HepG2 (cell line): ENCODE measurements at regions not wholly inside any gene's neighbourhood (a gene's known extent, or its start where the extent isn't known, plus 50 kb on each side); places are given as distances from the start of the nearest gene placed in this dataset.

Experiments
- GLMP ChIP-seq: sonication (generic); formaldehyde crosslinking; IDR thresholded peaks from 2 replicates; pipeline ENCODE4 v1.9.0; 2021; ENCODE audit warnings: missing genetic modification reagents, mild to moderate bottlenecking, borderline replicate concordance
- KMT2A ChIP-seq: sonication (generic); formaldehyde crosslinking; IDR thresholded peaks from 2 replicates; pipeline ENCODE4 v1.4.0; 2020; ENCODE audit warnings: missing genetic modification reagents
- NFE2L1 ChIP-seq: sonication (generic); formaldehyde crosslinking; IDR thresholded peaks from 2 replicates; pipeline ENCODE4 v1.4.0; 2020; ENCODE audit warnings: missing genetic modification reagents, mild to moderate bottlenecking, borderline replicate concordance
- NONO ChIP-seq, 2 experiments: fragments of 450-650 bp in 1 of 2; sonication (generic) in 1 of 2; formaldehyde crosslinking in 1 of 2; IDR thresholded peaks in 1 of 2; conservative IDR thresholded peaks in 1 of 2; 2 replicates each; pipeline versions ENCODE4 v1.6.1 to v1.8.0; 2017 to 2022; ENCODE audit warnings: mild to moderate bottlenecking in 1 of 2, missing genetic modification reagents in 1 of 2, moderate library complexity in 1 of 2
- PHB2 ChIP-seq: fragments of 450-650 bp; IDR thresholded peaks from 2 replicates; pipeline ENCODE4 v1.6.1; 2018; ENCODE audit not compliant: partially characterized antibody
- POLR2AphosphoS2 ChIP-seq: IDR thresholded peaks from 2 replicates; pipeline ENCODE4 v1.6.1; 2011; ENCODE audit warnings: low read depth, low read length, improper control_type of control experiment
- RBM22 ChIP-seq: fragments of 200-400 bp; formaldehyde crosslinking; optimal IDR thresholded peaks from 2 replicates; pipeline ENCODE3; 2017; ENCODE audit warnings: mild to moderate bottlenecking, low read length, moderate library complexity
- SOX6 ChIP-seq, 2 experiments: fragments of 450-650 bp in 1 of 2; sonication (generic) in 1 of 2; formaldehyde crosslinking in 1 of 2; IDR thresholded peaks; 2 replicates each; pipeline versions ENCODE4 v1.4.0 to v1.6.1; 2017 to 2020; ENCODE audit warnings: antibody characterized with exemption in 1 of 2, mild to moderate bottlenecking in 1 of 2, missing genetic modification reagents in 1 of 2
- TFAP4 ChIP-seq: sonication (generic); IDR thresholded peaks from 2 replicates; pipeline ENCODE4 v1.6.1; 2016; ENCODE audit warnings: low read depth, borderline replicate concordance
- ZC3H4 ChIP-seq: sonication (generic); formaldehyde crosslinking; IDR thresholded peaks from 2 replicates; pipeline ENCODE4 v1.4.0; 2020; ENCODE audit warnings: missing genetic modification reagents, borderline replicate concordance
- ZKSCAN5 ChIP-seq: sonication (generic); formaldehyde crosslinking; IDR thresholded peaks from 2 replicates; pipeline ENCODE4 v1.5.1; 2020; ENCODE audit warnings: mild to moderate bottlenecking, missing genetic modification reagents
- ZMAT3 ChIP-seq: sonication (generic); formaldehyde crosslinking; conservative IDR thresholded peaks from 2 replicates; pipeline ENCODE4 v1.7.0; 2021; ENCODE audit warnings: missing genetic modification reagents
- ZMYM2 ChIP-seq: sonication (generic); formaldehyde crosslinking; IDR thresholded peaks from 2 replicates; pipeline ENCODE4 v1.8.0; 2022; ENCODE audit warnings: mild to moderate bottlenecking, missing genetic modification reagents
- ZNF101 ChIP-seq: sonication (generic); formaldehyde crosslinking; IDR thresholded peaks from 2 replicates; pipeline ENCODE4 v1.4.0; 2020; ENCODE audit warnings: mild to moderate bottlenecking, low read depth, missing genetic modification reagents, borderline replicate concordance
- ZNF225 ChIP-seq: sonication (generic); formaldehyde crosslinking; IDR thresholded peaks from 2 replicates; pipeline ENCODE4 v1.4.0; 2020; ENCODE audit warnings: mild to moderate bottlenecking, missing genetic modification reagents
- ZNF354B ChIP-seq: sonication (generic); formaldehyde crosslinking; IDR thresholded peaks from 2 replicates; pipeline ENCODE4 v1.8.0; 2022; ENCODE audit warnings: mild to moderate bottlenecking, missing genetic modification reagents
- ZNF556 ChIP-seq: sonication (generic); formaldehyde crosslinking; IDR thresholded peaks from 2 replicates; pipeline ENCODE4 v1.4.0; 2020; ENCODE audit warnings: mild to moderate bottlenecking, missing genetic modification reagents, borderline replicate concordance
- TF ChIP-seq, protein P1 (sequence below): sonication (generic); formaldehyde crosslinking; IDR thresholded peaks from 2 replicates; pipeline ENCODE4 v1.5.0; 2020; ENCODE audit warnings: mild to moderate bottlenecking, missing genetic modification reagents
- TF ChIP-seq, protein P2 (sequence below): sonication (generic); formaldehyde crosslinking; IDR thresholded peaks from 2 replicates; pipeline ENCODE4 v1.4.0; 2020; ENCODE audit warnings: mild to moderate bottlenecking, missing genetic modification reagents, borderline replicate concordance

DNA sequence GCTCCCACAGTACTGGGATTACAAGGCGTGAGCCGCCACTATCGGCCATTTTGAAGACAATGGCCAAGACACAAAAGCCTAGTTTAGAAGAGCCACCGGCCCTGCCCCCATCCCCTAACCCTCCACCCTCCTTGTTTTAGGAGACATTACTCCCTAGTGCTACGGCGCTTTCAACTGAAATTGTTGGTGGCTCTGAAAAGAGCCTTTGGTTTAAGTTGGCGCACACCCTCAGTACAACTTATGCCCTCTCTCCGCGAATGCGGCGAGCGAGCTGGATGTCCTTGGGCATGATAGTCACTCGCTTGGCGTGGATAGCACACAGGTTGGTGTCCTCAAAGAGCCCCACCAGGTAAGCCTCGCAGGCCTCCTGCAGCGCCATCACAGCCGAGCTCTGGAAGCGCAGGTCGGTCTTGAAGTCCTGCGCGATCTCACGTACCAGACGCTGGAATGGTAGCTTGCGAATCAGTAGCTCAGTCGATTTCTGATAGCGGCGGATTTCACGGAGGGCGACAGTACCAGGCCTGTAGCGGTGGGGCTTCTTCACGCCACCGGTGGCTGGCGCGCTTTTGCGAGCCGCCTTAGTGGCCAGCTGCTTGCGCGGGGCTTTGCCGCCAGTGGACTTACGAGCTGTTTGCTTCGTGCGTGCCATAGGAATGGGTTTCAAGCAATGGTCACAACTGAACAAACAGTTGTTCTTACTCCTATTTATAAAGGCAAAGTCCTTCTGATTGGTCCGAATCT is 114.9 kb upstream of the BTN3A2 start (continued):
- TF ChIP-seq, protein P1, sequence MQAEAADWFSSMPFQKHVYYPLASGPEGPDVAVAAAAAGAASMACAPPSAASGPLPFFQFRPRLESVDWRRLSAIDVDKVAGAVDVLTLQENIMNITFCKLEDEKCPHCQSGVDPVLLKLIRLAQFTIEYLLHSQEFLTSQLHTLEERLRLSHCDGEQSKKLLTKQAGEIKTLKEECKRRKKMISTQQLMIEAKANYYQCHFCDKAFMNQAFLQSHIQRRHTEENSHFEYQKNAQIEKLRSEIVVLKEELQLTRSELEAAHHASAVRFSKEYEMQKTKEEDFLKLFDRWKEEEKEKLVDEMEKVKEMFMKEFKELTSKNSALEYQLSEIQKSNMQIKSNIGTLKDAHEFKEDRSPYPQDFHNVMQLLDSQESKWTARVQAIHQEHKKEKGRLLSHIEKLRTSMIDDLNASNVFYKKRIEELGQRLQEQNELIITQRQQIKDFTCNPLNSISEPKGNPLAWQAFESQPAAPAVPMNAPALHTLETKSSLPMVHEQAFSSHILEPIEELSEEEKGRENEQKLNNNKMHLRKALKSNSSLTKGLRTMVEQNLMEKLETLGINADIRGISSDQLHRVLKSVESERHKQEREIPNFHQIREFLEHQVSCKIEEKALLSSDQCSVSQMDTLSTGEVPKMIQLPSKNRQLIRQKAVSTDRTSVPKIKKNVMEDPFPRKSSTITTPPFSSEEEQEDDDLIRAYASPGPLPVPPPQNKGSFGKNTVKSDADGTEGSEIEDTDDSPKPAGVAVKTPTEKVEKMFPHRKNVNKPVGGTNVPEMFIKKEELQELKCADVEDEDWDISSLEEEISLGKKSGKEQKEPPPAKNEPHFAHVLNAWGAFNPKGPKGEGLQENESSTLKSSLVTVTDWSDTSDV (CRISPR knock-in tag) = 0 out of 2 replicates have a peak, but pooled peaks have one; percentile 34
- TF ChIP-seq NFE2L1 (CRISPR knock-in tag) (no peak), ZC3H4 (CRISPR knock-in tag) (no peak), ZNF225 (CRISPR knock-in tag) (no peak; the same call in 1 of the 2 replicates), ZKSCAN5 (CRISPR knock-in tag) (no peak), ZNF556 (CRISPR knock-in tag) (peak; percentile 21; the same call in 1 of the 2 replicates), KMT2A (CRISPR knock-in tag) (no peak; the same call in 1 of the 2 replicates), GLMP (CRISPR knock-in tag) (no peak), ZNF101 (CRISPR knock-in tag) (no peak), RBM22 (no peak), ZMAT3 (CRISPR knock-in tag) (0 out of 2 replicates have a peak, but pooled peaks have one; percentile 60), POLR2AphosphoS2 (no peak), TFAP4 (no peak), PHB2 (no peak), SOX6 (IDR thresholded peaks at IDR 0.05) (no peak), SOX6 (CRISPR knock-in tag; IDR thresholded peaks at IDR 0.05) (peak; percentile 67; the same call in 1 of the 2 replicates), ZNF354B (CRISPR knock-in tag) (peak; percentile 64; the same call in 1 of the 2 replicates), NONO (IDR thresholded peaks at IDR 0.05) (no peak), NONO (CRISPR knock-in tag; conservative IDR thresholded peaks at IDR 0.05) (no peak), ZMYM2 (CRISPR knock-in tag) (peak; percentile 63; the same call in 1 of the 2 replicates)
- TF ChIP-seq, protein P2, sequence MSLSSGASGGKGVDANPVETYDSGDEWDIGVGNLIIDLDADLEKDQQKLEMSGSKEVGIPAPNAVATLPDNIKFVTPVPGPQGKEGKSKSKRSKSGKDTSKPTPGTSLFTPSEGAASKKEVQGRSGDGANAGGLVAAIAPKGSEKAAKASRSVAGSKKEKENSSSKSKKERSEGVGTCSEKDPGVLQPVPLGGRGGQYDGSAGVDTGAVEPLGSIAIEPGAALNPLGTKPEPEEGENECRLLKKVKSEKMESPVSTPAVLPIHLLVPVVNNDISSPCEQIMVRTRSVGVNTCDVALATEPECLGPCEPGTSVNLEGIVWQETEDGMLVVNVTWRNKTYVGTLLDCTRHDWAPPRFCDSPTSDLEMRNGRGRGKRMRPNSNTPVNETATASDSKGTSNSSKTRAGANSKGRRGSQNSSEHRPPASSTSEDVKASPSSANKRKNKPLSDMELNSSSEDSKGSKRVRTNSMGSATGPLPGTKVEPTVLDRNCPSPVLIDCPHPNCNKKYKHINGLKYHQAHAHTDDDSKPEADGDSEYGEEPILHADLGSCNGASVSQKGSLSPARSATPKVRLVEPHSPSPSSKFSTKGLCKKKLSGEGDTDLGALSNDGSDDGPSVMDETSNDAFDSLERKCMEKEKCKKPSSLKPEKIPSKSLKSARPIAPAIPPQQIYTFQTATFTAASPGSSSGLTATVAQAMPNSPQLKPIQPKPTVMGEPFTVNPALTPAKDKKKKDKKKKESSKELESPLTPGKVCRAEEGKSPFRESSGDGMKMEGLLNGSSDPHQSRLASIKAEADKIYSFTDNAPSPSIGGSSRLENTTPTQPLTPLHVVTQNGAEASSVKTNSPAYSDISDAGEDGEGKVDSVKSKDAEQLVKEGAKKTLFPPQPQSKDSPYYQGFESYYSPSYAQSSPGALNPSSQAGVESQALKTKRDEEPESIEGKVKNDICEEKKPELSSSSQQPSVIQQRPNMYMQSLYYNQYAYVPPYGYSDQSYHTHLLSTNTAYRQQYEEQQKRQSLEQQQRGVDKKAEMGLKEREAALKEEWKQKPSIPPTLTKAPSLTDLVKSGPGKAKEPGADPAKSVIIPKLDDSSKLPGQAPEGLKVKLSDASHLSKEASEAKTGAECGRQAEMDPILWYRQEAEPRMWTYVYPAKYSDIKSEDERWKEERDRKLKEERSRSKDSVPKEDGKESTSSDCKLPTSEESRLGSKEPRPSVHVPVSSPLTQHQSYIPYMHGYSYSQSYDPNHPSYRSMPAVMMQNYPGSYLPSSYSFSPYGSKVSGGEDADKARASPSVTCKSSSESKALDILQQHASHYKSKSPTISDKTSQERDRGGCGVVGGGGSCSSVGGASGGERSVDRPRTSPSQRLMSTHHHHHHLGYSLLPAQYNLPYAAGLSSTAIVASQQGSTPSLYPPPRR (CRISPR knock-in tag) = 0 out of 2 replicates have a peak, but pooled peaks have one; percentile 49
